CD4-positive, alpha-beta T cell treated with Interleukin-10 for 1 hour (primary cell): ENCODE measurements at regions not wholly inside any gene's neighbourhood (a gene's known extent, or its start where the extent isn't known, plus 50 kb on each side); places are given as distances from the start of the nearest gene placed in this dataset.
A peak's percentile ranks its signal among the peaks of the same experiment; 100 is the strongest.
"Not testable (repeated sequence)": the region's sequence is repeated elsewhere in the genome, so short reads cannot be mapped to it uniquely, and the experiment has no call there.

Experiments used
- DNase-seq: peaks from one replicate; pipeline ENCODE4 v3.0.0-alpha.2; 2020

DNA sequence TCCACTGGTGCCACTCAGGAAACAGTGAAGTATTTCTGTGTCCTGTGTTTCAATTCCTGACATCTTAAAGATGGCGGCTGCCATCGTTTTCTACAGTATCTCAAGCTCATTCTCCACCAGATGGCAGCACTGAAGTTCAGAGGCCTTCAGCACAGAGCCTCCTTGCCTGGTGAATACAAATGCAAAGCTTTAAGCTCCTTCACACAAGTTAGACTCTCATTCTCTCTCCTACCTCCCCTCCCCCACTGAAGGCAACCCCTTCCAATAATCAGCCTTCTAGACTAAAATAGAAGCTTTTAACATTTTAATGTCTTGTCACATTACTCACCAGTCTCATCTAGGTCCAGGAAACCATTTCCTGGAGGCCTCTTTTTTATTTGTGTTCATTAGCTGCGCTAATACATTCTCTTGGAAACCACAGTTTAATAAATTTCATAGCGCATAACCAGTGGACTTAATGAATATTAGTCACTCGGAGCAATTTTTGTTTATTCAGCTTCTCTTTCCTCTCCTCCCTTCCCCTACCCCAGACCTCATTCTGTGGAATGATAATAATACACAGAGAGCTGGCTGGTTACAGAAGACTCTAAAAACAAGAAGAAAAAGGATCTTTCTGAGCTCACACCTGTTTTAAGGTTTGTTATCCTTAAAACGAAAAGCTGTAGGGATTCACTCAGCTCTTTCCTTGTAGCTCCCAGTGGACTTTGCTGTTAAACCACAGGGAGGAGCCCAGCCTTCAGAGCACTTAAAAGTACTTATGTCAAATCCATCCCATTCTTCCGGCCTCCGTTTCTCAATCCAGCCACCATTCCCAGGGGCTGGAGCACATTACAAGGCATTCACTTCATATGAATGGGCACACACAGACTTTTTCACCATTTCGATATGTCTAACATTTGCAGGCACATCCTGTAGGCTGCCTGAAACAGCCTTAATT lies 384.9 kb downstream of the HLX start:
- DNase-seq = peak; percentile 31

GRCh38 chr1:221264848-221265247 lies 385.6 kb downstream of the HLX start:
- no peak for DNase-seq

- DNase-seq = no peak
These were observed 389.1 kb downstream of the HLX start for GRCh38 chr1:221268295-221268694.

- no peak for DNase-seq
These were observed 392.5 kb downstream of the HLX start for GRCh38 chr1:221271701-221272100.

DNA sequence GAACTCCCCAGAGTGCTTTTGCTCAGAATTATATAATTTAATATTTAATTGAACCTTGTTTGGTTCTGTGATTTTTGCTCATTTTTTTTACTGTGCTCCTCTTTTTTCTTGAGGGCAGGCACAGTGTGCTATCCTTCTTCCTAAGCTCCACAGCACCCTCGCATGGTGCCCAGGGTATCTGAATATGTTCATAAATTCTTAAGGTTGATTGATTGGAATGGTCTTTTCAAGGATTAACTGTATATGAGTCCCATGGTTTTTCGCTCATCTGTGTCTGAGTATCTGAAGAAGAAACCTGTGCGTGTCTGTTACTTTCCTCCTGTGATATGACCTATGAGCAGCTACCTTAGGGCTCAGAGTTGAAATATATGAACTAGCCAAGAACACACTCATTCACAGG lies 393.7 kb downstream of the HLX start:
- no peak for DNase-seq

- DNase-seq = no peak
These were observed 395.1 kb downstream of the HLX start for GRCh38 chr1:221274373-221274772.

- no peak for DNase-seq
These were observed 397.7 kb downstream of the HLX start for GRCh38 chr1:221276896-221277409.

DNA sequence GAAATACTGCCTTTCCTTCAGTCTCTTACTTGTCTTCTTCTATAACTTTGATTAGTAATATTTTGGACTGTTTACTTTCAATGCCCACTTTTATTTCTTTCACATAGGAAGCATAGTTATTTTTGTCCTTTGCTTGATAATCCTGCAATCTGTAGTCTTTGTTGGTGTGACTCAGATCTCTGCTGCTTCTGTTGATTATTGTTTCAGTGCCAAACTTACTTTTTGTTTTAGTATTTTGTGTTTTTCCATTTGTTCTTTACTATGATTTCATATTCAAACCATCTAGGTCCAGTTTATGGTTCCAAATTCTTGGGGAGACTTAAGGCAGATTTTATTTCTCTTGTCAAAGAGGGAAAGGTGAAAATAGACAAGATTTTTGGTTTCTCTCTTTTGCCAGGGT lies 399.9 kb downstream of the HLX start:
- DNase-seq = no peak

DNA sequence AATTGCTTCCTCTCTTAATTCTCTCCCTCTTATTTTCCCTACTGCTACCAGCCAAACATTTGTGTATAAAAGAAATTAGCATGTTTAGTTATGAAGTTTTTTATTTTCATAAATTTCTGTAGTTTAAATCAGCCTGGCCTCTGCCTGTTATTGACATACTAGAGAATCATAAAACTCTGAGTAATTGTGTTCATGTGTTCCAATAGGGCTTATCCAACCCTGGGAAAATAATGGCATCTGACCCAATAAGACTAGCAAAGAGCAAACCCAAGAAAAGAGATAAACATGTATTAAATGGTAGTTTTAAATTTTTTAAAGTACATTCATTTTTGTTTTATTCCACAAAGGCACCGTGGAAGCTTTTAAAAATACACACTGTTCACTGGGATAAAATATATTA lies 404.3 kb downstream of the HLX start:
- no peak for DNase-seq

DNA sequence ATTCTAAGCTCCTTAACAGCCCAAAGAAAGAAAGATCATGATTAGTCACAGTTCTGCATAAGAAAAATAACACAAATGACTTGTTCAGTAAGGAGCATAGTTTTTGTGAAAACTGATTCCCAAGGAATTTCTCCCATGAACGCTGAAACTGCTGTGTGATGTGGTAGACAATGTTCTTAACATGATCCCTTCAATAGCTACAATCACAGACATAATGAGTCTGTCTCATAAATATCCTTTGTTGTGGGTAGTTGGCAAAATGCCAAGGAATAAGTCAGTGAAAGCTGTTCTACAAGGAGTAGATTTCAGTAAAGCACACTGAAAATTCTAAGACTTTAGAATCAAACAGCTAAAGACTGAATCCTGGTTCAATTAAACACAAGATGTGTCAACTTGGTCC lies 404.8 kb downstream of the HLX start:
- no peak for DNase-seq

DNA sequence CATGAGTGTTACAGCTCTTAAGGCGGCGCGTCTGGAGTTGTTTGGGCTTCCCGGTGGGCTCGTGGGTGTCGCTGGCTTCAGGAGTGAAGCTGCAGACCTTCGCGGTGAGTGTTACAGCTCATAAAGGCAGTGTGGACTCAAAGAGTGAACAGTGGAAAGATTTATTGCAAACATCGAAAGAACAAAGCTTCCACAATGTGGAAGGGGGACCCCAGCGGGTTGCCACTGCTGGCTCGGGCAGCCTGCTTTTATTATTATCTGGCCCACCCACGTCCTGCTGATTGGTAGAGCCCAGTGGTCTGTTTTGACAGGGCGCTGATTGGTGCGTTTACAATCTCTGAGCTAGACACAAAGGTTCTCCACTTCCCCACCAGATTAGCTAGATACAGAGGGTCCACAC lies 405.7 kb downstream of the HLX start:
- not testable (repeated sequence) for DNase-seq

GRCh38 chr1:221285458-221286210 lies 406.4 kb downstream of the HLX start:
- DNase-seq = not testable (repeated sequence)

DNA sequence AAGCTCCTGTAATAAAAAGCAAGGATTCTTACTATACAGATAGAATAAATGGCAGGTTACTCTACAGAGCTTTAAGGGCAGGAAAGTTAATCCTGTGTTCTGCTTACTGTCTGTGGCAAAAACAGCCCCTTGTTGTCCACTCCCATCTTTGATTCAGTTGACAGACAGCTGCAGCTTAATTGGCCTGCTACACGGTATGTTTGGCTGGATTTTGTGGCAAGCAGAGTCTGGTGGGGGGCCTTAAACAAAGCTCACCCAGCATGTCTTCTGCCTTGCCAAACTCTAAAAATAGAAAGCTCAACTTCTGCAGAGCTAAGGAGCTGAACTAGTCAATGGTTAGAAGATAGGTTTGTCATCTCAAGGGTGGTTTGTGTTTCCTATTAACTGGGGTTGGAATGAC lies 407.2 kb downstream of the HLX start:
- DNase-seq = no peak

DNA sequence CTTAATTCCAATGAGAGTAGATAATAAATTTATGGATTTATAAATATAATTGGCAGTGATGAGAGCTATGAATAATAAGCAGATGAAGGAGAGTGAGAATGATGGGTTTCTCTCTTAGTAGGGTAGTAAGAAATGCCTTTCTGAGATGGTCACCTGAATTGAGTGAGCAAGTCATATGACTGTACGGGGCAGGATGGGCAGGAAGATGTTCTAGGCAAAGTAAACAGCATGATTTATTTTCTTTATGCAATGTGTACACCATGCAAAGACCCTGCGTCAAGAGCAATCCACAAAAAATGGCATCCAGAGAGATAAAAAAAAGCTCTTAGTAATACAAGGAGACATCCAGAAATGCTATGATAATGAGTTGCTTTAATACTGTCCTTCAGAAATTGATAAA lies 409.9 kb downstream of the HLX start:
- DNase-seq = no peak

DNA sequence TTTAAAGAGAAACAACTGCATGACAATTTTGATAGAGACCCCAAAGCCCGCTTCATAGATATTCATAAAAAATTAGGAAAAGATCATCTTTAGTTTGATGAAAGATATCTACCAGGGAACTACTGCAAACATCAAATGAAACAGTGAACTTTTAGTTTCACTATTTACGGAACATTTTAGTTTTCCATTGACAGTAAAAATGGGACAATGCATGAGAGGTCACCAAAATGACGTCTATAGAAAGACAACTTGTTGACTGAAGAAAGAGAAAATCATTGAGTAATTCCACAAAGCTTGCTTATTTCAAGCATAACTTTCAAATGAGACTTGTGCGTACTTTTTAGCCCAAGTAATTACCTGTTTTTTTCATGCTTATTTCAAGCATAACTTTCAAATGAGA lies 411.4 kb downstream of the HLX start:
- DNase-seq = no peak

GRCh38 chr1:221291113-221291512 lies 411.9 kb downstream of the HLX start:
- DNase-seq = no peak

GRCh38 chr1:221292652-221293051 lies 413.4 kb downstream of the HLX start:
- DNase-seq = no peak

DNA sequence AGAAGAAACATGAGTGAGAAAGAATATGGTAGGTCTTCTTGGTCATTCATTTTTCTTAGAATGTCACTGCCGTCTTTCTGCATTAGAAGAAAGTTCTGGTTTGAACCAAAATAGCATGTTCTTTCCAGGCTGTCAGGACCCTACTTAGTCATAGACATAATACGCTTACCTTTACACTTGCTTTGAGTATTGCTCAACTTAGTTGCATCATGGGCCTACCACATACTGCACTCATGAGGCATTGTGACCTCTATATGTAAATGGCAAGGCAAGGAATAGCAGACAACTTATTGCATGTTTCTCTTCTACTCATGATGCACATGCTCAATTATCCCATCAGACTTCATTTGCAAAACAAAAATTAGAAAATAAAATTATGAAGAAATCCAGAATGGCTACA lies 415.0 kb downstream of the HLX start:
- DNase-seq = no peak

- DNase-seq = no peak
These were observed 423.1 kb downstream of the HLX start for GRCh38 chr1:221302357-221302756.

DNA sequence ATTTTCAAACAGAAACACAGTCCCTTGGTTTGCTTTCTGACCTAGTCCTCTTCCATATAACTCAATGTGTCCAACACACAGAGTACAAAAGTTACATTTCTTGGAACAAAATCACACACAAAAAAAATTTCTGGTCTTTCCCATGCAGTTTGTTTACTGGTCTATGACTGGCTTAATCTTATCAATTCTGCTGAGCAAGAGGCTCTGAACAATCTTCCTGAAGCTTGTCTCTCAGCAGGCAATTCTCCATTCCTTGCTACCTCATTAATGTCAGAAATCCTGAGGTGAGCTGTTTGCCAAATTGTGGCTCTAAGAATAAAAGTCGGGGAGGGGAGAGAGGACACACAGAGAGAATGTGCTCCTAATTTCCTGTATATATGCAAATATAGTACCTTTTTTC lies 423.6 kb downstream of the HLX start:
- DNase-seq = no peak

DNA sequence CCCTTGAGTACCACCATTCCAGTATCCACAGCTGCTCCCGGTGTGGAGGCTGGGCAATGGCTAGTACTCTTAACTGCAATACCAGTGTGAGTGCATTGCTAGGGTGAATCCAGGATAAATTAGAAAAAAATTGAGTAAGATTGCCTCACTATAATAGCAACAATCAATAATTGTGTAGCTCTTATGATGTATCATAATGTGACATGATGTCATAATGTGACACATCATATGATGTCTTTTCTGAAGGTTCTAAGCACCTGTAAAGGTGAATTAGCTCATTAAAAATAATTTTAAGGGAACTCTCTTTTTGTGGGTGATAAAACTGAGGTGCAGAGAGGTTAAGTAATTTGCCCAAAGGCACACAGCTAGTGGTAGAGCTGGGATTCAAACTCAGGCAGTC lies 424.4 kb downstream of the HLX start:
- DNase-seq = no peak

GRCh38 chr1:221306239-221306638 lies 427.0 kb downstream of the HLX start:
- no peak for DNase-seq

DNA sequence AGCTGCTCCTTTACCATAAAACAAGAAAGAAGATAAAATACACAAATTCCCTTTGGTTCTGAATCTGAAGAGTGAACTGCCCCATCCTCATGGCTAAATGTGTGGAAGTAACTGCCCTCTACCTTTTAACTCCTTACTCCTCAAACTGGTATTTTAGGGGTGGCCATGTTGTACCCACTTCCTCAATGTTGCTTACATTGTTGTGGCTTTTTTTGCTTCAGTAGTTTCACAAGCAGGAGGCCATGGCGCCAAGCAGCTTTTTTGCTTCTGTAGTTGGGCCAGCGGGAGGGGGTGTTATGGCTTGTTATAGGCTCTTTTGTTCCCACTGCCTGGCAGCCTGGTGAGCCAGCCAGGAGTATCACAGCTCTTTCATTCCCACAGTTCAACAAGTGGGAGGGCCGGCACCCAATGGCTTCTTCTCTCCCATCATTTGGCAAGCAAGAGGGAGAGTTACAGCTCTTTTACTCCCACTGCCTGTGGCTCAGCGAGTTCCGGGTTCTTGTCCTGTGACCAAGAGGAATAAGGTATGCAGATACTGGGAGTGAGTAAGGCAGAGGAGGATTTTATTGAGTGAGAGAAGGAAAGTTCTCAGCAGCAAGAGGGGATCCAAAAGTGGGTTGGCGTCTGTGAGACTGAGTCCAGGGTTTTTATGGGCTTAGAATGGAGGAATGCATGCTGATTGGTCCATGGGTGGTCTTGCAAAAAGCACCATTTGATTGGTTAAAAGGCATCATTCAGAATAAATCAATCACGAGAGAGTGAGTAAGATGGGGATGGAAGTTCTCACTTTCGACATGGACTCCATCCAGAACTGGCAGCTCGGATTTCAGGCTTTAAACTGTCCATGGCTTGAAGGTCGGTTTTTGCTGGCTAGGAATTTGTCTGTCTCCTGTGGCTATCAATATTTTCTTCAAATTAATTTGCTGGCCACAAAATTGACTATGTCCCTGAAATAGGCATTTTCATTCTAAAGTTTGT lies 429.6 kb downstream of the HLX start:
- DNase-seq = no peak
